Parathyroid adenoma (tissue), 2 donors: ENCODE measurements at regions not wholly inside any gene's neighbourhood (a gene's known extent, or its start where the extent isn't known, plus 50 kb on each side); places are given as distances from the start of the nearest gene placed in this dataset.

ENCODE experiments used
- H2AFZ ChIP-seq: fragments of 300-600 bp; sonication (generic); one replicate; pipeline ENCODE4 v1.7.0; 2017; ENCODE audit warnings: antibody characterized with exemption, mild to moderate bottlenecking
- H3K27ac ChIP-seq: fragments of 300-600 bp; sonication (generic); one replicate; pipeline ENCODE4 v1.7.0; 2017
- H3K27me3 ChIP-seq: fragments of 300-600 bp; sonication (generic); one replicate; pipeline ENCODE4 v1.7.0; 2017; ENCODE audit warnings: low read length; ENCODE audit not compliant: control insufficient read depth, insufficient read depth
- H3K36me3 ChIP-seq: fragments of 300-600 bp; sonication (generic); one replicate; pipeline ENCODE4 v1.7.0; 2017; ENCODE audit warnings: low read length; ENCODE audit not compliant: control insufficient read depth, insufficient read depth
- H3K4me1 ChIP-seq: fragments of 300-600 bp; sonication (generic); one replicate; pipeline ENCODE4 v1.7.0; 2017; ENCODE audit warnings: control low read depth
- H3K4me2 ChIP-seq: fragments of 300-600 bp; sonication (generic); one replicate; pipeline ENCODE4 v1.7.0; 2017; ENCODE audit warnings: low read length
- H3K4me3 ChIP-seq: fragments of 300-600 bp; sonication (generic); one replicate; pipeline ENCODE4 v1.7.0; 2017; ENCODE audit warnings: low read depth, low read length
- H3K79me2 ChIP-seq: fragments of 300-600 bp; sonication (generic); one replicate; pipeline ENCODE4 v1.7.0; 2017; ENCODE audit warnings: control low read depth
- H3K9ac ChIP-seq: fragments of 300-600 bp; sonication (generic); one replicate; pipeline ENCODE4 v1.7.0; 2017; ENCODE audit warnings: mild to moderate bottlenecking
- H3K9me3 ChIP-seq: fragments of 300-600 bp; sonication (generic); one replicate; pipeline ENCODE4 v1.7.0; 2017; ENCODE audit warnings: low read length; ENCODE audit not compliant: control insufficient read depth
- TF ChIP-seq, protein P1 (sequence below): fragments of 300-600 bp; sonication (generic); IDR thresholded peaks from one replicate; pipeline ENCODE4 v1.7.0; 2017; ENCODE audit warnings: antibody characterized with exemption, mild to moderate bottlenecking
- donor health status: primary hyperparathyroidism.

DNA sequence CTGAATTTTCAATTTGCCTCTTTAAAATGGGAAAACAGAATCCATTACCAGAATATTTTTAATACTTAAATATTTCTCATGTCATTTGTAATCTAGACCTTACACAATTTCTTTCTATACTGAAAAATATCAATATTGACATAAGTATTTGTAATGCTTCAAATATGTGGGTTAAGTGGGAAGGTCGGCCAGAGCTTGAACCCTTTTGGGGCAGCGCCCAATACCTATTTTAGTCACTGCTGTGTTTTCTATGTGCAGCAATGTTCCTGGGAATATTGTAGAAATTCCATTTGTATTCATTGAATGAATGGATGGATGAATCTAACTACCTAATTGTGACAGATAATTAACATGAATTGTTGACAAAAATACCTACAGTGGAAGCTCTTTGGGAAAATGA lies 459.7 kb upstream of the ZNF717 start:
- Histone ChIP-seq H3K4me3 (no peak overlapping the region), H3K4me2 (no peak overlapping the region), H3K36me3 (no peaks in the 10 kb centered on the region), H3K9ac (no peak overlapping the region), H2AFZ (no peak overlapping the region), H3K27ac (no peak overlapping the region), H3K4me1 (no peaks in the 10 kb centered on the region), H3K9me3 (no peaks in the 10 kb centered on the region), H3K27me3 (no peaks in the 10 kb centered on the region), H3K79me2 (no peaks in the 10 kb centered on the region)
- TF ChIP-seq, protein P1, sequence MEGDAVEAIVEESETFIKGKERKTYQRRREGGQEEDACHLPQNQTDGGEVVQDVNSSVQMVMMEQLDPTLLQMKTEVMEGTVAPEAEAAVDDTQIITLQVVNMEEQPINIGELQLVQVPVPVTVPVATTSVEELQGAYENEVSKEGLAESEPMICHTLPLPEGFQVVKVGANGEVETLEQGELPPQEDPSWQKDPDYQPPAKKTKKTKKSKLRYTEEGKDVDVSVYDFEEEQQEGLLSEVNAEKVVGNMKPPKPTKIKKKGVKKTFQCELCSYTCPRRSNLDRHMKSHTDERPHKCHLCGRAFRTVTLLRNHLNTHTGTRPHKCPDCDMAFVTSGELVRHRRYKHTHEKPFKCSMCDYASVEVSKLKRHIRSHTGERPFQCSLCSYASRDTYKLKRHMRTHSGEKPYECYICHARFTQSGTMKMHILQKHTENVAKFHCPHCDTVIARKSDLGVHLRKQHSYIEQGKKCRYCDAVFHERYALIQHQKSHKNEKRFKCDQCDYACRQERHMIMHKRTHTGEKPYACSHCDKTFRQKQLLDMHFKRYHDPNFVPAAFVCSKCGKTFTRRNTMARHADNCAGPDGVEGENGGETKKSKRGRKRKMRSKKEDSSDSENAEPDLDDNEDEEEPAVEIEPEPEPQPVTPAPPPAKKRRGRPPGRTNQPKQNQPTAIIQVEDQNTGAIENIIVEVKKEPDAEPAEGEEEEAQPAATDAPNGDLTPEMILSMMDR: no peak

DNA sequence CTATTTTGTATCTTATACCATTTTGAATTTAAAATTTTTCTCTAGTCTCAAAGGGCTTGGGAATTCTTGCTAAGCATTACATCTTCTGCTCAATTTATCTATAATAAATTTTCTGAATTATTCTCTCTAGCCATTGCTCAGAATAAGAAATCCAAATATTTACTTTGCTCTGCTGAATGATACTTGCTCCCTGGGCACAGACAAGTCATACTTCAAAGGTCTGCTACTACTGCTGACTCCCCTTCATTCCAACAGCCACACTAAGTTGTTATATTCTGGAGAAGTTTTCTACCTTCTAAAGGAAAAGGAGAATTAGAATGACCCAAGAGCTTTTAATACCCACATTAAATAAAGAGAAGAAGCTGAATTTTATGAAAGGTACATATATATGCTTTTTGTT lies 460.3 kb upstream of the ZNF717 start:
- Histone ChIP-seq H3K4me3 (no peak overlapping the region), H3K27ac (no peak overlapping the region), H2AFZ (no peak overlapping the region), H3K9ac (no peak overlapping the region), H3K27me3 (no peaks in the 10 kb centered on the region), H3K4me2 (no peak overlapping the region), H3K4me1 (no peaks in the 10 kb centered on the region), H3K79me2 (no peaks in the 10 kb centered on the region), H3K9me3 (no peaks in the 10 kb centered on the region), H3K36me3 (no peaks in the 10 kb centered on the region)
- TF ChIP-seq, protein P1: no peak

DNA sequence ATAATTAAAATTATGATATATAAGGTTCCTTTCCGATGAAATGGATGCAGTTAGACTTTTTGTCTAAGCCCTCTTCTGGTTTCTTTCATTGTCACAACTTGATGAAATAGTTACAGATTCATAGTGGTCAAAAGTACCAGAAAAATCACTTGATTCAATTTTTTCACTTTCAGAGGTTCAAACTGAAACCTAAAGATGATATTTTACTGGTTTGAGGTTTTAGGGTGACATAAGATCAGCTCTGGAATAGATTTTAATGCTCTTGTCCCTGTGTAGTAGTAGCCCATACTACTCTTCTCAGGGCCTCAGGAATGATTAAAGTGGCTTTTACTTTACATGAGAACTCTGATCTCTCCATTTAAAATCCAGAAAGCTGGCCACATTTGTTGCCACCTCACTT lies 479.1 kb upstream of the ZNF717 start:
- Histone ChIP-seq H2AFZ (no peak overlapping the region), H3K27me3 (no peaks in the 10 kb centered on the region), H3K9me3 (no peaks in the 10 kb centered on the region), H3K36me3 (no peaks in the 10 kb centered on the region), H3K4me1 (no peaks in the 10 kb centered on the region), H3K9ac (no peak overlapping the region), H3K27ac (no peak overlapping the region), H3K4me3 (no peak overlapping the region), H3K79me2 (no peaks in the 10 kb centered on the region), H3K4me2 (no peak overlapping the region)
- TF ChIP-seq, protein P1: no peak

DNA sequence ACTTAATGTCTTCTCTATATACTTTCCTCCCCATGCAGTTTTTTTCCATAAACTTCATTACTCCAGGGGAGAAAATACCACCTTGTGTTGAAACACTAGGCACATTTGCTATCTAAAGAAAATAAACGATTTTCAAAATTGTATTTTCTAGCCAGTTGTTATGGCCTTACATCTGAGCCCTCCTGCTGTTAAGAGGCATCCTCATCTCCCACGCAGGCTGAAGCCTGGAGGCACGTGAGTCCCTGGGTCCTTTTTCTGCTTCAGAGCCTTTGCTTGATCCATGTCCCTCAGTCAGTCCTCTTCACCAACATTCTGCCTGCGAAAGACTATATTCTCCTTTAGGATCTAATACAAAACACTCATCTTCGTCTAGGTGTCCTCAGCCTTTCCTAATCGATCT lies 479.6 kb upstream of the ZNF717 start:
- H3K36me3 ChIP-seq: no peaks in the 10 kb centered on the region

GRCh38 chr3:76266511-76266910 lies 481.2 kb upstream of the ZNF717 start:
- Histone ChIP-seq H3K4me3 (no peak overlapping the region), H3K9ac (no peak overlapping the region), H2AFZ (no peak overlapping the region), H3K36me3 (no peaks in the 10 kb centered on the region), H3K27me3 (no peaks in the 10 kb centered on the region), H3K9me3 (no peaks in the 10 kb centered on the region), H3K27ac (no peak overlapping the region), H3K79me2 (no peaks in the 10 kb centered on the region), H3K4me2 (no peak overlapping the region), H3K4me1 (no peaks in the 10 kb centered on the region)
- TF ChIP-seq, protein P1: no peak

More for the DNA sequence above, 479.6 kb upstream of the ZNF717 start:
- Histone ChIP-seq H2AFZ (no peak overlapping the region), H3K27me3 (no peaks in the 10 kb centered on the region), H3K79me2 (no peaks in the 10 kb centered on the region), H3K4me2 (no peak overlapping the region), H3K9ac (no peak overlapping the region), H3K4me3 (no peak overlapping the region), H3K9me3 (no peaks in the 10 kb centered on the region), H3K4me1 (no peaks in the 10 kb centered on the region), H3K27ac (no peak overlapping the region)
- TF ChIP-seq, protein P1: no peak
